WTC11 (cell line): ENCODE measurements at regions not wholly inside any gene's neighbourhood (a gene's known extent, or its start where the extent isn't known, plus 50 kb on each side); places are given as distances from the start of the nearest gene placed in this dataset.

Source experiments
- ATAC-seq: fragments of 200-7000 bp; cut with Tn5 transposase; 2 replicates; pipeline ENCODE4 v1.10.0; 2021; ENCODE audit warnings: mild to moderate bottlenecking, moderate library complexity
- CTCF ChIA-PET: fragments of 300-600 bp; sonication (Branson Sonifier 250); formaldehyde crosslinking; loops from one replicate; lab custom pipeline; 2021; ENCODE audit warnings: antibody characterized with exemption; lab: Charles Lee
- POLR2A ChIA-PET: fragments of 350-600 bp; sonication (Branson Sonifier 250); formaldehyde crosslinking; loops from one replicate; lab custom pipeline; 2021; ENCODE audit warnings: antibody characterized with exemption; lab: Charles Lee
- DNase-seq: peaks from one replicate; pipeline ENCODE4 v3.0.0; 2021; ENCODE audit warnings: low spot score
- H3K27ac Mint-ChIP-seq: 2 replicates; pipeline ENCODE4 v1.8.0; 2021; ENCODE audit warnings: mixed read lengths
- H3K27me3 Mint-ChIP-seq: 2 replicates; pipeline ENCODE4 v1.8.0; 2021; ENCODE audit warnings: low read depth, mild to moderate bottlenecking, moderate library complexity, mixed read lengths
- H3K36me3 Mint-ChIP-seq: 2 replicates; pipeline ENCODE4 v1.8.0; 2021; ENCODE audit warnings: mixed read lengths
- H3K4me1 Mint-ChIP-seq: 2 replicates; pipeline ENCODE4 v1.8.0; 2022; ENCODE audit warnings: mixed read lengths
- H3K4me3 Mint-ChIP-seq: 2 replicates; pipeline ENCODE4 v1.8.0; 2021; ENCODE audit warnings: mild to moderate bottlenecking, moderate library complexity, mixed read lengths
- H3K9me3 Mint-ChIP-seq: 2 replicates; pipeline ENCODE4 v1.8.0; 2021; ENCODE audit warnings: mixed read lengths
- ATF1 ChIP-seq: sonication (generic); formaldehyde crosslinking; IDR thresholded peaks from 2 replicates; pipeline ENCODE4 v1.8.1; 2023; ENCODE audit warnings: mild to moderate bottlenecking, moderate library complexity, missing genetic modification reagents
- ATF3 ChIP-seq: sonication (generic); formaldehyde crosslinking; conservative IDR thresholded peaks from 2 replicates; pipeline ENCODE4 v1.8.1; 2022; ENCODE audit warnings: mild to moderate bottlenecking, missing genetic modification reagents
- ATF6 ChIP-seq: sonication (generic); formaldehyde crosslinking; IDR thresholded peaks from 2 replicates; pipeline ENCODE4 v1.8.1; 2023; ENCODE audit warnings: mild to moderate bottlenecking, missing genetic modification reagents
- ESRRA ChIP-seq: sonication (generic); formaldehyde crosslinking; IDR thresholded peaks from 2 replicates; pipeline ENCODE4 v1.8.1; 2022; ENCODE audit warnings: mild to moderate bottlenecking, missing genetic modification reagents, borderline replicate concordance
- GABPB1 ChIP-seq: sonication (generic); formaldehyde crosslinking; IDR thresholded peaks from 2 replicates; pipeline ENCODE4 v1.8.1; 2023; ENCODE audit warnings: mild to moderate bottlenecking, missing genetic modification reagents
- JUN ChIP-seq: sonication (generic); formaldehyde crosslinking; IDR thresholded peaks from 2 replicates; pipeline ENCODE4 v1.8.0; 2023; ENCODE audit warnings: mild to moderate bottlenecking, missing genetic modification reagents
- KAT7 ChIP-seq: sonication (generic); formaldehyde crosslinking; IDR thresholded peaks from 2 replicates; pipeline ENCODE4 v1.8.1; 2023; ENCODE audit warnings: missing genetic modification reagents, mild to moderate bottlenecking, borderline replicate concordance
- MYBL2 ChIP-seq: sonication (generic); formaldehyde crosslinking; IDR thresholded peaks from 2 replicates; pipeline ENCODE4 v1.8.1; 2023; ENCODE audit warnings: mild to moderate bottlenecking, moderate library complexity, missing genetic modification reagents
- NFE2L1 ChIP-seq: sonication (generic); formaldehyde crosslinking; IDR thresholded peaks from 2 replicates; pipeline ENCODE4 v1.8.1; 2023; ENCODE audit warnings: missing genetic modification reagents
- NFYB ChIP-seq: sonication (generic); formaldehyde crosslinking; conservative IDR thresholded peaks from 2 replicates; pipeline ENCODE4 v1.8.0; 2022; ENCODE audit warnings: low read depth, missing genetic modification reagents
- NR3C1 ChIP-seq: sonication (generic); formaldehyde crosslinking; conservative IDR thresholded peaks from 2 replicates; pipeline ENCODE4 v1.8.1; 2023; ENCODE audit warnings: low read depth, mild to moderate bottlenecking, missing genetic modification reagents
- STAT6 ChIP-seq: sonication (generic); formaldehyde crosslinking; conservative IDR thresholded peaks from 2 replicates; pipeline ENCODE4 v1.8.1; 2023; ENCODE audit warnings: mild to moderate bottlenecking, low read depth, missing genetic modification reagents, moderate library complexity
- TEAD1 ChIP-seq: sonication (generic); formaldehyde crosslinking; IDR thresholded peaks from 2 replicates; pipeline ENCODE4 v1.8.0; 2022; ENCODE audit warnings: mild to moderate bottlenecking, missing genetic modification reagents
- TEAD4 ChIP-seq: sonication (generic); formaldehyde crosslinking; IDR thresholded peaks from 2 replicates; pipeline ENCODE4 v1.8.0; 2022; ENCODE audit warnings: mild to moderate bottlenecking, missing genetic modification reagents
- ZNF138 ChIP-seq: sonication (generic); formaldehyde crosslinking; conservative IDR thresholded peaks from 2 replicates; pipeline ENCODE4 v1.8.1; 2022; ENCODE audit warnings: mild to moderate bottlenecking, moderate library complexity, missing genetic modification reagents
- ZNF423 ChIP-seq: fragments of 250-450 bp; sonication (Bioruptor Pico); IDR thresholded peaks from 2 replicates; pipeline ENCODE4 v2.1.2; 2022; ENCODE audit warnings: mild to moderate bottlenecking, moderate library complexity
- TF ChIP-seq, protein P1 (sequence below): sonication (generic); formaldehyde crosslinking; IDR thresholded peaks from 2 replicates; pipeline ENCODE4 v1.8.1; 2023; ENCODE audit warnings: mild to moderate bottlenecking, missing genetic modification reagents, borderline replicate concordance
- TF ChIP-seq, protein P2 (sequence below): sonication (generic); formaldehyde crosslinking; IDR thresholded peaks from 2 replicates; pipeline ENCODE4 v1.8.0; 2022; ENCODE audit warnings: missing genetic modification reagents
- TF ChIP-seq, protein P3 (sequence below): sonication (generic); formaldehyde crosslinking; IDR thresholded peaks from 2 replicates; pipeline ENCODE4 v1.8.1; 2023; ENCODE audit warnings: mild to moderate bottlenecking, missing genetic modification reagents, moderate library complexity
- TF ChIP-seq, protein P4 (sequence below): sonication (generic); formaldehyde crosslinking; IDR thresholded peaks from 2 replicates; pipeline ENCODE4 v1.8.0; 2022; ENCODE audit warnings: mild to moderate bottlenecking, missing genetic modification reagents

DNA sequence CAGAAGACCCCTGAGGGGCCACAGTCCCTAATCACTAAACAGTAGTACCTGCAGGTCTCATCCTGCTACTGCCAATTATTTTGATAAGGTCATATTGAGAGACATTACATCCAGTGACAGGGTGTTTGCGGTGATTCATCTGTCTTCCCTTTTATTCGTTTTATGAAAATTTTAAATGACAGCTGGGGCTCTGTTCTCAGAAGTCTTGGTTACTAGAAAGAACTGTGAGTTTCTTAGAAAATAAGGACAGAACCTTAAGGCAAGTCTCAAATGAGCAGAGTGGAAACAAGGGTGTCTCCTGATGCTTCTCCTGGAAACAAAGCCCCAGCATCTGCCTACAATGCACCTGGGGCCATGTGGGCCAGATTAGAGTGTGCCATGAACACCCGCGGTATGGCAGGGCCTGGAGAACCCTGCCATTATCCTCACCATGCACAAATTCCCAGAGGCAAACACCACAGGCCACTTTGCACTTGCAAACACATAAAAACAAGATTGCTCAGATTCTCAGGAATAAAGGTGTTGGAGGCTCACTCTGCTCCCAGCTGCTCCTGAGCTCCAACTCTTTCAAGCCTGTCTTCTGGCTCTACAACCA, 66.3 kb upstream of the IQSEC1 start:
- ChIA-PET POLR2A (no interaction called here), CTCF (interaction anchor here (0.9 kb wide), 1 partner anchor 48 kb away, joined by 4 read pairs; no protein-coding TSS in a partner anchor)
- no peaks in the 10 kb centered on the region for H3K36me3 Mint-ChIP-seq
- peaks cover 18% of the 10 kb centered on the region for H3K4me1 Mint-ChIP-seq
- DNase-seq: no peak
- TF ChIP-seq, protein P1, sequence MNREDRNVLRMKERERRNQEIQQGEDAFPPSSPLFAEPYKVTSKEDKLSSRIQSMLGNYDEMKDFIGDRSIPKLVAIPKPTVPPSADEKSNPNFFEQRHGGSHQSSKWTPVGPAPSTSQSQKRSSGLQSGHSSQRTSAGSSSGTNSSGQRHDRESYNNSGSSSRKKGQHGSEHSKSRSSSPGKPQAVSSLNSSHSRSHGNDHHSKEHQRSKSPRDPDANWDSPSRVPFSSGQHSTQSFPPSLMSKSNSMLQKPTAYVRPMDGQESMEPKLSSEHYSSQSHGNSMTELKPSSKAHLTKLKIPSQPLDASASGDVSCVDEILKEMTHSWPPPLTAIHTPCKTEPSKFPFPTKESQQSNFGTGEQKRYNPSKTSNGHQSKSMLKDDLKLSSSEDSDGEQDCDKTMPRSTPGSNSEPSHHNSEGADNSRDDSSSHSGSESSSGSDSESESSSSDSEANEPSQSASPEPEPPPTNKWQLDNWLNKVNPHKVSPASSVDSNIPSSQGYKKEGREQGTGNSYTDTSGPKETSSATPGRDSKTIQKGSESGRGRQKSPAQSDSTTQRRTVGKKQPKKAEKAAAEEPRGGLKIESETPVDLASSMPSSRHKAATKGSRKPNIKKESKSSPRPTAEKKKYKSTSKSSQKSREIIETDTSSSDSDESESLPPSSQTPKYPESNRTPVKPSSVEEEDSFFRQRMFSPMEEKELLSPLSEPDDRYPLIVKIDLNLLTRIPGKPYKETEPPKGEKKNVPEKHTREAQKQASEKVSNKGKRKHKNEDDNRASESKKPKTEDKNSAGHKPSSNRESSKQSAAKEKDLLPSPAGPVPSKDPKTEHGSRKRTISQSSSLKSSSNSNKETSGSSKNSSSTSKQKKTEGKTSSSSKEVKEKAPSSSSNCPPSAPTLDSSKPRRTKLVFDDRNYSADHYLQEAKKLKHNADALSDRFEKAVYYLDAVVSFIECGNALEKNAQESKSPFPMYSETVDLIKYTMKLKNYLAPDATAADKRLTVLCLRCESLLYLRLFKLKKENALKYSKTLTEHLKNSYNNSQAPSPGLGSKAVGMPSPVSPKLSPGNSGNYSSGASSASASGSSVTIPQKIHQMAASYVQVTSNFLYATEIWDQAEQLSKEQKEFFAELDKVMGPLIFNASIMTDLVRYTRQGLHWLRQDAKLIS: no peak
- TF ChIP-seq GABPB1 (no peak), ATF3 (CRISPR knock-in tag) (no peak), ZNF423 (CRISPR knock-in tag) (no peak), NFE2L1 (CRISPR knock-in tag) (no peak), JUN (no peak), STAT6 (CRISPR knock-in tag) (no peak), TEAD4 (CRISPR knock-in tag) (no peak)
- TF ChIP-seq, protein P2, sequence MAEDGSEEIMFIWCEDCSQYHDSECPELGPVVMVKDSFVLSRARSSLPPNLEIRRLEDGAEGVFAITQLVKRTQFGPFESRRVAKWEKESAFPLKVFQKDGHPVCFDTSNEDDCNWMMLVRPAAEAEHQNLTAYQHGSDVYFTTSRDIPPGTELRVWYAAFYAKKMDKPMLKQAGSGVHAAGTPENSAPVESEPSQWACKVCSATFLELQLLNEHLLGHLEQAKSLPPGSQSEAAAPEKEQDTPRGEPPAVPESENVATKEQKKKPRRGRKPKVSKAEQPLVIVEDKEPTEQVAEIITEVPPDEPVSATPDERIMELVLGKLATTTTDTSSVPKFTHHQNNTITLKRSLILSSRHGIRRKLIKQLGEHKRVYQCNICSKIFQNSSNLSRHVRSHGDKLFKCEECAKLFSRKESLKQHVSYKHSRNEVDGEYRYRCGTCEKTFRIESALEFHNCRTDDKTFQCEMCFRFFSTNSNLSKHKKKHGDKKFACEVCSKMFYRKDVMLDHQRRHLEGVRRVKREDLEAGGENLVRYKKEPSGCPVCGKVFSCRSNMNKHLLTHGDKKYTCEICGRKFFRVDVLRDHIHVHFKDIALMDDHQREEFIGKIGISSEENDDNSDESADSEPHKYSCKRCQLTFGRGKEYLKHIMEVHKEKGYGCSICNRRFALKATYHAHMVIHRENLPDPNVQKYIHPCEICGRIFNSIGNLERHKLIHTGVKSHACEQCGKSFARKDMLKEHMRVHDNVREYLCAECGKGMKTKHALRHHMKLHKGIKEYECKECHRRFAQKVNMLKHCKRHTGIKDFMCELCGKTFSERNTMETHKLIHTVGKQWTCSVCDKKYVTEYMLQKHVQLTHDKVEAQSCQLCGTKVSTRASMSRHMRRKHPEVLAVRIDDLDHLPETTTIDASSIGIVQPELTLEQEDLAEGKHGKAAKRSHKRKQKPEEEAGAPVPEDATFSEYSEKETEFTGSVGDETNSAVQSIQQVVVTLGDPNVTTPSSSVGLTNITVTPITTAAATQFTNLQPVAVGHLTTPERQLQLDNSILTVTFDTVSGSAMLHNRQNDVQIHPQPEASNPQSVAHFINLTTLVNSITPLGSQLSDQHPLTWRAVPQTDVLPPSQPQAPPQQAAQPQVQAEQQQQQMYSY (CRISPR knock-in tag): no peak
- TF ChIP-seq, all 79 proteins: peak for 0
- H3K27me3 Mint-ChIP-seq: no peaks in the 10 kb centered on the region
- no peak for ATAC-seq
- no peak overlapping the region for H3K27ac Mint-ChIP-seq
- no peak overlapping the region for H3K4me3 Mint-ChIP-seq
- H3K9me3 Mint-ChIP-seq: no peaks in the 10 kb centered on the region

GRCh38 chr3:13138833-13139145, 65.6 kb upstream of the IQSEC1 start:
- no peak for DNase-seq
- Mint-ChIP-seq H3K9me3 (no peaks in the 10 kb centered on the region), H3K4me1 (peaks cover 18% of the 10 kb centered on the region), H3K27me3 (no peaks in the 10 kb centered on the region), H3K27ac (no peak overlapping the region), H3K36me3 (no peaks in the 10 kb centered on the region), H3K4me3 (no peak overlapping the region)
- no peak for ATAC-seq
- ChIA-PET CTCF (interaction anchor here (1.4 kb wide), 1 partner anchor 47 kb away, joined by 7 read pairs; no protein-coding TSS in a partner anchor), POLR2A (no interaction called here)
- TF ChIP-seq ATF1 (CRISPR knock-in tag) (no peak), TEAD1 (no peak), KAT7 (CRISPR knock-in tag) (no peak), ATF6 (CRISPR knock-in tag) (no peak), MYBL2 (no peak), ESRRA (CRISPR knock-in tag) (no peak), NFYB (CRISPR knock-in tag) (no peak), ZNF138 (CRISPR knock-in tag) (no peak), NR3C1 (no peak)
- TF ChIP-seq, protein P3, sequence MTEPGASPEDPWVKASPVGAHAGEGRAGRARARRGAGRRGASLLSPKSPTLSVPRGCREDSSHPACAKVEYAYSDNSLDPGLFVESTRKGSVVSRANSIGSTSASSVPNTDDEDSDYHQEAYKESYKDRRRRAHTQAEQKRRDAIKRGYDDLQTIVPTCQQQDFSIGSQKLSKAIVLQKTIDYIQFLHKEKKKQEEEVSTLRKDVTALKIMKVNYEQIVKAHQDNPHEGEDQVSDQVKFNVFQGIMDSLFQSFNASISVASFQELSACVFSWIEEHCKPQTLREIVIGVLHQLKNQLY (CRISPR knock-in tag): no peak
- TF ChIP-seq, protein P4, sequence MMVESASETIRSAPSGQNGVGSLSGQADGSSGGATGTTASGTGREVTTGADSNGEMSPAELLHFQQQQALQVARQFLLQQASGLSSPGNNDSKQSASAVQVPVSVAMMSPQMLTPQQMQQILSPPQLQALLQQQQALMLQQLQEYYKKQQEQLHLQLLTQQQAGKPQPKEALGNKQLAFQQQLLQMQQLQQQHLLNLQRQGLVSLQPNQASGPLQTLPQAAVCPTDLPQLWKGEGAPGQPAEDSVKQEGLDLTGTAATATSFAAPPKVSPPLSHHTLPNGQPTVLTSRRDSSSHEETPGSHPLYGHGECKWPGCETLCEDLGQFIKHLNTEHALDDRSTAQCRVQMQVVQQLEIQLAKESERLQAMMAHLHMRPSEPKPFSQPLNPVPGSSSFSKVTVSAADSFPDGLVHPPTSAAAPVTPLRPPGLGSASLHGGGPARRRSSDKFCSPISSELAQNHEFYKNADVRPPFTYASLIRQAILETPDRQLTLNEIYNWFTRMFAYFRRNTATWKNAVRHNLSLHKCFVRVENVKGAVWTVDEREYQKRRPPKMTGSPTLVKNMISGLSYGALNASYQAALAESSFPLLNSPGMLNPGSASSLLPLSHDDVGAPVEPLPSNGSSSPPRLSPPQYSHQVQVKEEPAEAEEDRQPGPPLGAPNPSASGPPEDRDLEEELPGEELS: no peak
